GM12872 (cell line): ENCODE measurements at regions not wholly inside any gene's neighbourhood (a gene's known extent, or its start where the extent isn't known, plus 50 kb on each side); places are given as distances from the start of the nearest gene placed in this dataset.

Experiments used
- TF ChIP-seq, protein P1 (sequence below): IDR thresholded peaks from 3 replicates; pipeline ENCODE4 v1.5.1; 2011; ENCODE audit warnings: low read depth, mild to moderate bottlenecking, low read length, moderate library complexity; ENCODE audit not compliant: insufficient read depth

DNA sequence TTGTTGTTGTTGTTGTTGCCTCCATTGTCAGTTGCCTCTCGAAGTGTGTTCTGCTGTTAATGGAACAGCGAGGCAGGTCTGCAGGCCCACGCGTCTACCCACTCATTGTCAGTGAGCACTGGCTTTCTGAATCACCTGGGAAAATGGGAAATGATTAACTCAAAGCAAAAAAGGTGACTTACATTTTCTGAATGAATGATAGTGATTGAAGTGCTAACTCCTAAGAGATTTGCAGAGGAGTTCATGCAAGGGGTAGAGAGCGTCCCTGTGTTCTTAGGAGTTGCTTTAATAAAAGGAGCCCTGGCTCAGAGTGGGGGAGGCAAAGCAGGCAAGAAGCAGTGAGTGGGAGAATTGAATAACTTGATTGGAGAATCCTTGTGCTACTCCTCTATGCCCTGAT is 177.6 kb downstream of the CAND1 start:
- TF ChIP-seq, protein P1, sequence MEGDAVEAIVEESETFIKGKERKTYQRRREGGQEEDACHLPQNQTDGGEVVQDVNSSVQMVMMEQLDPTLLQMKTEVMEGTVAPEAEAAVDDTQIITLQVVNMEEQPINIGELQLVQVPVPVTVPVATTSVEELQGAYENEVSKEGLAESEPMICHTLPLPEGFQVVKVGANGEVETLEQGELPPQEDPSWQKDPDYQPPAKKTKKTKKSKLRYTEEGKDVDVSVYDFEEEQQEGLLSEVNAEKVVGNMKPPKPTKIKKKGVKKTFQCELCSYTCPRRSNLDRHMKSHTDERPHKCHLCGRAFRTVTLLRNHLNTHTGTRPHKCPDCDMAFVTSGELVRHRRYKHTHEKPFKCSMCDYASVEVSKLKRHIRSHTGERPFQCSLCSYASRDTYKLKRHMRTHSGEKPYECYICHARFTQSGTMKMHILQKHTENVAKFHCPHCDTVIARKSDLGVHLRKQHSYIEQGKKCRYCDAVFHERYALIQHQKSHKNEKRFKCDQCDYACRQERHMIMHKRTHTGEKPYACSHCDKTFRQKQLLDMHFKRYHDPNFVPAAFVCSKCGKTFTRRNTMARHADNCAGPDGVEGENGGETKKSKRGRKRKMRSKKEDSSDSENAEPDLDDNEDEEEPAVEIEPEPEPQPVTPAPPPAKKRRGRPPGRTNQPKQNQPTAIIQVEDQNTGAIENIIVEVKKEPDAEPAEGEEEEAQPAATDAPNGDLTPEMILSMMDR = no peak

DNA sequence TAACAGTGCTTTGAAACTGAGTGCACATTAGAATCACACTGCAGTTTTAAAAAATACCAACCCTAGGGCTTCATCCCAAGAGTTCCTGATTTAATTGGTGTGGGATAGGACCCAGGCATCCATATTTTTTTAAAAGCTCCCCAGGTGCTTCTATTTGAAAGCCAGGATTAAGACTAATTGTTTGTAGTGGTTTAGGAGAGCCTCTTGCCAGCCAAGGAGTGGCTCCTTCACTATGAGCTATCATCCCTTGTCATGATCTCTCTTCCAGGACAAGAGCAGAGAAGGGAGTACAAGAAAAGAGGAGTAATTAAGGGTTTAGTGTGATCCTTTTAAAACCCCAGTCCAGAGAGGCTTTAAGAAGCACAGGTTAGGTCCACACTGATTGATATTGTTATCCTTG is 178.0 kb downstream of the CAND1 start:
- TF ChIP-seq, protein P1 = no peak

DNA sequence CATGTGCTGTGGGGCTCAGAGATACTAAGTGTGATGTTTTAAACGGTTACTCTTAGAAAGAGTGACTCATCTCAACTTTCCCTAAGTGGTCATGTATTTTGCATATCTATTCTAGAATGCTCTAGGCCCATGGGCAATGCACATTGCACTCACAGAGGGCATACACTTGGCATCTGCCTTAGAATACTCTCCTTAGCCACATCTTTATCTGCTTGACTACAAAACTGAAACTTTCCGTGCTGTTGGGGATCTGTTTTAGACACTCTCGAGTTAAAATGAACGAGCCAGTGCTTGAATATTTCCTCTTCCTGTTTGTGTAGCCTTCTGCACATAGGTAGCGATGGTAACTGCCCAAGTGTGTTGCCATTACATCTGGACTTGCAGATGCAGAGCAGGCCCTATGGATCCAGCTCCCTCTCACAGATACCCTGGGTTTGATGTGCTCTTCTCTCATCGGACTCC is 180.5 kb downstream of the CAND1 start:
- TF ChIP-seq, protein P1 = no peak

DNA sequence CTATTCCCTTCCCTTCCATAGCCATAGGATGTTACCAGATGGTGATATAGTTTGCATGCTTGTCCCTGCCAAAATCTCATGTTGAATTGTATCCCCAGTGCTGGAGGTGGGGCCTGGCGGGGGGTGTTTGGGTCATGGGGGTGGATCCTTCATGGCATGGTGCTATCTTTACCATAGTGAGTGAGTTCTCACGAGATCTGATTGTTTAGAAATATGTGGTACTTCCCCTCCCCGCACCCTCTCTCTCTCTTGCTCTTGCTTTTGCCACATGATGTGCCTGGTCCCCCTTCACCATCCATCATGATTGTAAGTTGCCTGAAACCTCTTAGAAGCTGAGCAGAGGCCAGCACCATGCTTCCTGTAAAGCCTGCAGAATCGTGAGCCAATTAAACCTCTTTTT is 181.3 kb downstream of the CAND1 start:
- TF ChIP-seq, protein P1 = no peak

DNA sequence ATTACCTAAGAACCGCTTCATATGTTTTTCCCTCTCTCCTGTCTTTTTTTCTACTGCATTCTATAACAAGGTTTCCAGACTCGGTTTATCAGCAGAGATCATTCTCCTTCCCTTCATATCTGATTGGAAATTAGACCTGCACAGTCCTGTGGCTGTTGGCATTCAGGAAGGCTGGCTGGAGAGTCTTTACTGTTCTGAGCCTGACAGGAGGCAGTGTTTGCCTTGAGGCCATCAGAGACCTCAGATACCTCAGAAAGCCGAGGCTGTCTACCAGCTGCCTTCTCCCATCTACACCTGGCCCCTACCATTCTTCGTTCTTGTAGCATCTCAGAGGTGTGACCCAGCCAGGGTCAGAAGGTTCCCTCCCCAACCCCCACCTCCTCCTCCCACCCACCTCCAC is 182.0 kb downstream of the CAND1 start:
- TF ChIP-seq, protein P1 = no peak

DNA sequence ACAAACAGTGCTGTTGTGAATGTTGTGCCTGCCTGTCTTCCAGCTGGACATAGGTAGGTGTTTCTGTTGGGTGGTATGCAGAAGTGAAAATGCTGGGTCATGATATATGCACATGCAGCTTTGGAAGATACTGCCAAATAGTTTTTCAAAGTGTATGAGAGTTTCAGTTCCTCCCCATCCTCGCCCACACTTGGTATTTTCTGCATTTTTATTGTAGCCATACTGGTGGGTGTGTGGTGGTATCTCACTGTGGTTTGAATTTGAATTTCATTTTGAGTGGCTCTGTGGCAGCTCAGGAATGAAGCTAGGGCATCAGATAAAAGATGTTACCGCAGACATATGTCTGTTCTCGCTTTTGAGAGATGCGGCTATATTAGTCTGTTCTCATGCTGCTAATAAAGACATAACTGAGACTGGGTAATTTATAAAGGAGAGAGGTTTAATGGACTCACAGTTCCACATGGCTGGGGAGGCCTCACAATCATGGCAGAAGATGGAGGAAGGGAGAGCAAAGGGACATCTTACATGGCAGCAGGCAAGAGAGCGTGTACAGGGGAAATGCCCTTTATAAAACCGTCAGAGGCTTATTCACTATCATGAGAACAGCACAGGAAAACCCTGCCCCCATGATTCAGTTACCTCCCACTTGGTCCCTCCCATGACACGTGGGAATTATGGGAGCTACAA is 183.1 kb downstream of the CAND1 start:
- TF ChIP-seq, protein P1 = no peak

DNA sequence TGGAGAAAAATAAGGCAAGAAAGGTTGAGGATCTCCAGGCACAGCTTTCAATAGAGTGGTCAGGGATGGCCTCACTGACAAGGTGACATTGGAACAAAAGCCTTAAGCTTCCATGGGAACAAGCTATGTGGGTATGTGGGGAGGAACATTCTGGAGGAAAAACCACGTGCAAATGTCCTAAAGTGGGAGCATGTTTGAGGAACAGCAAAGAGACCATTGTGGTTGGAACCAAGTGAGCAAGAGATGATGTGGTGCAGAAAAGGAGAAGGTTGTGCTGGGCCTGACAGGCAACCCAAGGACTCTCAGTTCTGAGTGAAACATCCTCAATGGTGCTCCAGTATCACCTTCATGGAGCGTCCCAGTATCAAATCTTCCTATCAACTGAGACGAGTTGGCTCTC is 184.0 kb downstream of the CAND1 start:
- TF ChIP-seq, protein P1 = no peak
